Loucy (cell line): ENCODE measurements at regions not wholly inside any gene's neighbourhood (a gene's known extent, or its start where the extent isn't known, plus 50 kb on each side); places are given as distances from the start of the nearest gene placed in this dataset.

Experiments used
- EZH2phosphoT487 ChIP-seq: fragments of 200-600 bp; IDR thresholded peaks from 2 replicates; pipeline ENCODE4 v1.6.1; 2018; ENCODE audit warnings: antibody characterized with exemption, mild to moderate bottlenecking, moderate library complexity, borderline replicate concordance
- TF ChIP-seq, protein P1 (sequence below): fragments of 200-600 bp; sonication (generic); conservative IDR thresholded peaks from 2 replicates; pipeline ENCODE4 v1.5.1; 2014; ENCODE audit warnings: mild to moderate bottlenecking, antibody characterized with exemption, low read length

DNA sequence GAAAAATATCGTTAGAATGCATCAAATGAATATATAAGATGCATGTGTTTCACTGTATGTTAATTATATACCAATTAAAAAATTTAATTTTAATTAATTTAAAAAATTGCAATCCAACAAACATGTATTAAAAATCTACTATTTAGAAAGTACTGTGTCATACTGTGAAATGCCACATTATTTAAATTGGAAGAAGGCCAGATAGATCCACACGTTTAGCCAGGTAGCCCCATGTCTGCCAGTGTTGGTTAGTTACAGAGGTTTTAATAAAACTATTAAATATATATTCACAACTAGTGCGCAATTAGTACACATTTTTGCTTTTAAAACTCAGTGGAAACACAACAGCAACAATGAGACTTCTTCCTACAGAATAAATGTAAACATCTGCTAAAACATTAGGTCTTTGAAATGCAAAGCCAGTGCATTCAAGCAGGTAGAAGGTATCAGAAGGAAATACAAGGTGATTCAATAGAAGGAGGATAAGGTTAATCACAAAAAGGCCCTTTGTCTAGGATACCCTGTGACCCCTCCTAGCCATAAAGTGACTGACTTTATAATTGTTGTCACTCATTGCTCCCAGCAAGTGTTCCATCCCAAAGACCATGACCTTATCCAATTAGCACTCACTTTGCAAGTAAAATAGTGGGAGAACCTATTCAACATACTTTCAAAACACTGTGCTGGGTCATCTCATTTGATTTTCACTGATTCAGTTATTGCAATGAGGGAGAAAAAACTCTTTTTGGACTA is 211.5 kb downstream of the TTLL7 start:
- TF ChIP-seq, protein P1, sequence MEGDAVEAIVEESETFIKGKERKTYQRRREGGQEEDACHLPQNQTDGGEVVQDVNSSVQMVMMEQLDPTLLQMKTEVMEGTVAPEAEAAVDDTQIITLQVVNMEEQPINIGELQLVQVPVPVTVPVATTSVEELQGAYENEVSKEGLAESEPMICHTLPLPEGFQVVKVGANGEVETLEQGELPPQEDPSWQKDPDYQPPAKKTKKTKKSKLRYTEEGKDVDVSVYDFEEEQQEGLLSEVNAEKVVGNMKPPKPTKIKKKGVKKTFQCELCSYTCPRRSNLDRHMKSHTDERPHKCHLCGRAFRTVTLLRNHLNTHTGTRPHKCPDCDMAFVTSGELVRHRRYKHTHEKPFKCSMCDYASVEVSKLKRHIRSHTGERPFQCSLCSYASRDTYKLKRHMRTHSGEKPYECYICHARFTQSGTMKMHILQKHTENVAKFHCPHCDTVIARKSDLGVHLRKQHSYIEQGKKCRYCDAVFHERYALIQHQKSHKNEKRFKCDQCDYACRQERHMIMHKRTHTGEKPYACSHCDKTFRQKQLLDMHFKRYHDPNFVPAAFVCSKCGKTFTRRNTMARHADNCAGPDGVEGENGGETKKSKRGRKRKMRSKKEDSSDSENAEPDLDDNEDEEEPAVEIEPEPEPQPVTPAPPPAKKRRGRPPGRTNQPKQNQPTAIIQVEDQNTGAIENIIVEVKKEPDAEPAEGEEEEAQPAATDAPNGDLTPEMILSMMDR: no peak
- TF ChIP-seq EZH2phosphoT487: no peak
